ENCODE measurements at regions not wholly inside any gene's neighbourhood (a gene's known extent, or its start where the extent isn't known, plus 50 kb on each side); places are given as distances from the start of the nearest gene placed in this dataset.

- no peak for DNase-seq (ENCODE audit: low read depth in 1 of 2, low spot score in 1 of 2)
Measured at GRCh38 chr5:133905424-133905823, 63.0 kb downstream of the C5orf15 start.

- no peak for DNase-seq (ENCODE audit: low read depth in 1 of 2, low spot score in 1 of 2)
Measured at GRCh38 chr5:133904641-133905040, 63.8 kb downstream of the C5orf15 start.

GRCh38 chr5:133902511-133903118, 65.8 kb downstream of the C5orf15 start:
- DNase-seq (ENCODE audit: low read depth in 1 of 2, low spot score in 1 of 2), result no peak

- DNase-seq (ENCODE audit: low read depth in 1 of 2, low spot score in 1 of 2), result no peak
Measured at GRCh38 chr5:133900534-133901270, 67.7 kb downstream of the C5orf15 start.

- no peak for DNase-seq (ENCODE audit: low read depth in 1 of 2, low spot score in 1 of 2)
Measured at GRCh38 chr5:133899506-133899905, 68.9 kb downstream of the C5orf15 start.

GRCh38 chr5:133898440-133898839, 70.0 kb downstream of the C5orf15 start:
- no peak for DNase-seq (ENCODE audit: low read depth in 1 of 2, low spot score in 1 of 2)

- DNase-seq (ENCODE audit: low read depth in 1 of 2, low spot score in 1 of 2), result no peak
Measured at GRCh38 chr5:133897431-133897830, 71.0 kb downstream of the C5orf15 start.

- no peak for DNase-seq (ENCODE audit: low read depth in 1 of 2, low spot score in 1 of 2)
Measured at GRCh38 chr5:133896873-133897272, 71.6 kb downstream of the C5orf15 start.

GRCh38 chr5:133895979-133896845, 72.2 kb downstream of the C5orf15 start:
- no peak for DNase-seq (ENCODE audit: low read depth in 1 of 2, low spot score in 1 of 2)

- DNase-seq (ENCODE audit: low read depth in 1 of 2, low spot score in 1 of 2), result no peak
Measured at GRCh38 chr5:133894143-133894542, 74.3 kb downstream of the C5orf15 start.

GRCh38 chr5:133892774-133893173, 75.7 kb downstream of the C5orf15 start:
- no peak for DNase-seq (ENCODE audit: low read depth in 1 of 2, low spot score in 1 of 2)

- no peak for DNase-seq (ENCODE audit: low read depth in 1 of 2, low spot score in 1 of 2)
Measured at GRCh38 chr5:133892306-133892705, 76.1 kb downstream of the C5orf15 start.

- DNase-seq (ENCODE audit: low read depth in 1 of 2, low spot score in 1 of 2), result no peak
Measured at GRCh38 chr5:133891390-133891789, 77.0 kb downstream of the C5orf15 start.

GRCh38 chr5:133890776-133891280, 77.6 kb downstream of the C5orf15 start:
- no peak for DNase-seq (ENCODE audit: low read depth in 1 of 2, low spot score in 1 of 2)

GRCh38 chr5:133890314-133890713, 78.1 kb downstream of the C5orf15 start:
- DNase-seq (ENCODE audit: low read depth in 1 of 2, low spot score in 1 of 2), result no peak

GRCh38 chr5:133889271-133889905, 79.0 kb downstream of the C5orf15 start:
- no peak for DNase-seq (ENCODE audit: low read depth in 1 of 2, low spot score in 1 of 2)

- DNase-seq (ENCODE audit: low read depth in 1 of 2, low spot score in 1 of 2), result no peak
Measured at GRCh38 chr5:133888625-133888991, 79.8 kb downstream of the C5orf15 start.

GRCh38 chr5:133885566-133885965, 82.9 kb downstream of the C5orf15 start:
- no peak for DNase-seq (ENCODE audit: low read depth in 1 of 2, low spot score in 1 of 2)

- no peak for DNase-seq (ENCODE audit: low read depth in 1 of 2, low spot score in 1 of 2)
Measured at GRCh38 chr5:133884569-133885311, 83.7 kb downstream of the C5orf15 start.

- DNase-seq (ENCODE audit: low read depth in 1 of 2, low spot score in 1 of 2), result no peak
Measured at GRCh38 chr5:133883916-133884315, 84.5 kb downstream of the C5orf15 start.

GRCh38 chr5:133882846-133883245, 85.6 kb downstream of the C5orf15 start:
- DNase-seq (ENCODE audit: low read depth in 1 of 2, low spot score in 1 of 2), result no peak
